HepG2 (cell line): ENCODE measurements at regions not wholly inside any gene's neighbourhood (a gene's known extent, or its start where the extent isn't known, plus 50 kb on each side); places are given as distances from the start of the nearest gene placed in this dataset.

Experiments
- ARNTL ChIP-seq: sonication (generic); formaldehyde crosslinking; IDR thresholded peaks from 2 replicates; pipeline ENCODE4 v1.4.0; 2020; ENCODE audit warnings: mild to moderate bottlenecking, missing genetic modification reagents
- BRD4 ChIP-seq: sonication (generic); formaldehyde crosslinking; IDR thresholded peaks from 2 replicates; pipeline ENCODE4 v1.4.0; 2020; ENCODE audit warnings: missing genetic modification reagents
- HES4 ChIP-seq: sonication (generic); formaldehyde crosslinking; IDR thresholded peaks from 2 replicates; pipeline ENCODE4 v1.9.0; 2021; ENCODE audit warnings: mild to moderate bottlenecking, missing genetic modification reagents, borderline replicate concordance
- IKZF1 ChIP-seq: fragments of 450-650 bp; IDR thresholded peaks from 2 replicates; pipeline ENCODE4 v1.7.1; 2016
- KLF15 ChIP-seq: sonication (generic); formaldehyde crosslinking; IDR thresholded peaks from 2 replicates; pipeline ENCODE4 v1.8.1; 2023; ENCODE audit warnings: borderline replicate concordance, mild to moderate bottlenecking, inconsistent platforms, missing genetic modification reagents, mixed read lengths
- MEIS1 ChIP-seq: sonication (generic); formaldehyde crosslinking; IDR thresholded peaks from 2 replicates; pipeline ENCODE4 v1.9.0; 2021; ENCODE audit warnings: mild to moderate bottlenecking, missing genetic modification reagents, moderate library complexity, borderline replicate concordance
- NBN ChIP-seq: fragments of 450-650 bp; conservative IDR thresholded peaks from 2 replicates; pipeline ENCODE4 v1.6.1; 2017
- PAX8 ChIP-seq: sonication (generic); formaldehyde crosslinking; IDR thresholded peaks from 2 replicates; pipeline ENCODE4 v1.8.0; 2022; ENCODE audit warnings: mild to moderate bottlenecking, missing genetic modification reagents, borderline replicate concordance
- PLSCR1 ChIP-seq: sonication (generic); formaldehyde crosslinking; IDR thresholded peaks from 2 replicates; pipeline ENCODE4 v1.5.0; 2020; ENCODE audit warnings: missing genetic modification reagents, mild to moderate bottlenecking, borderline replicate concordance
- RAD51 ChIP-seq: fragments of 450-650 bp; IDR thresholded peaks from 2 replicates; pipeline ENCODE4 v1.6.1; 2016; ENCODE audit warnings: borderline replicate concordance
- SP140L ChIP-seq: sonication (generic); formaldehyde crosslinking; IDR thresholded peaks from 2 replicates; pipeline ENCODE4 v1.4.0; 2020; ENCODE audit warnings: missing genetic modification reagents, borderline replicate concordance
- SRSF9 ChIP-seq: fragments of 200-400 bp; formaldehyde crosslinking; IDR thresholded peaks from 2 replicates; pipeline ENCODE4 v1.6.1; 2018; ENCODE audit warnings: borderline replicate concordance, mild to moderate bottlenecking, low read depth, low read length; ENCODE audit not compliant: insufficient read depth, poor library complexity, severe bottlenecking
- ZBTB40 ChIP-seq, 2 experiments: fragments of 450-650 bp in 1 of 2; sonication (generic) in 1 of 2; formaldehyde crosslinking in 1 of 2; IDR thresholded peaks; 2 replicates each; pipeline versions ENCODE4 v1.6.1 to v1.8.0; 2016 to 2022; ENCODE audit warnings: antibody characterized with exemption in 1 of 2, mild to moderate bottlenecking in 1 of 2, missing genetic modification reagents in 1 of 2
- ZNF207 ChIP-seq: fragments of 450-650 bp; IDR thresholded peaks from 2 replicates; pipeline ENCODE4 v1.6.1; 2016; ENCODE audit warnings: antibody characterized with exemption, borderline replicate concordance
- ZNF383 ChIP-seq: sonication (generic); formaldehyde crosslinking; IDR thresholded peaks from 2 replicates; pipeline ENCODE4 v1.4.0; 2020; ENCODE audit warnings: missing genetic modification reagents, mild to moderate bottlenecking, borderline replicate concordance
- ZNF691 ChIP-seq: sonication (generic); formaldehyde crosslinking; IDR thresholded peaks from 2 replicates; pipeline ENCODE4 v1.4.0; 2020; ENCODE audit warnings: missing genetic modification reagents, low read depth, mild to moderate bottlenecking, borderline replicate concordance
- ZNF704 ChIP-seq: sonication (generic); formaldehyde crosslinking; IDR thresholded peaks from 2 replicates; pipeline ENCODE4 v1.8.1; 2023; ENCODE audit warnings: mild to moderate bottlenecking, inconsistent platforms, moderate library complexity, missing genetic modification reagents, borderline replicate concordance
- ZNF766 ChIP-seq: sonication (generic); formaldehyde crosslinking; IDR thresholded peaks from 2 replicates; pipeline ENCODE4 v1.5.0; 2020; ENCODE audit warnings: missing genetic modification reagents, borderline replicate concordance

- TF ChIP-seq ZBTB40 (IDR thresholded peaks at IDR 0.05) = no peak
- no peak for TF ChIP-seq ZBTB40 (CRISPR knock-in tag; IDR thresholded peaks at IDR 0.05)
- peak; percentile 98; the same call in 1 of the 2 replicates for TF ChIP-seq NBN
- TF ChIP-seq KLF15 (CRISPR knock-in tag) = no peak
- no peak for TF ChIP-seq ARNTL (CRISPR knock-in tag)
- no peak for TF ChIP-seq ZNF704 (CRISPR knock-in tag)
- no peak for TF ChIP-seq ZNF691 (CRISPR knock-in tag)
- no peak for TF ChIP-seq ZNF207
- 0 out of 2 replicates have a peak, but pooled peaks have one; percentile 19 for TF ChIP-seq RAD51
- TF ChIP-seq IKZF1 = peak; percentile 97; the same call in 1 of the 2 replicates
- no peak for TF ChIP-seq PLSCR1 (CRISPR knock-in tag)
- TF ChIP-seq MEIS1 (CRISPR knock-in tag) = no peak
- no peak for TF ChIP-seq SP140L
- TF ChIP-seq BRD4 (CRISPR knock-in tag) = no peak
- TF ChIP-seq ZNF383 = no peak
- no peak for TF ChIP-seq HES4 (CRISPR knock-in tag)
- no peak for TF ChIP-seq PAX8 (CRISPR knock-in tag)
- no peak for TF ChIP-seq SRSF9
- no peak for TF ChIP-seq ZNF766 (CRISPR knock-in tag)
Measured at GRCh38 chr20:23245553-23246181, 104.9 kb upstream of the NXT1 start (continued).
